Fibroblast of the aortic adventitia (primary cell): ENCODE measurements at regions not wholly inside any gene's neighbourhood (a gene's known extent, or its start where the extent isn't known, plus 50 kb on each side); places are given as distances from the start of the nearest gene placed in this dataset.

Source experiments
- DNase-seq: peaks from one replicate; pipeline ENCODE4 v3.0.0-alpha.2; 2010; ENCODE audit warnings: low read depth
- H3K4me3 ChIP-seq: 2 replicates; pipeline ENCODE4 v1.5.1; 2011; ENCODE audit warnings: low read depth, mild to moderate bottlenecking, control low read depth, low read length, moderate library complexity
- CTCF ChIP-seq: IDR thresholded peaks from 2 replicates; pipeline ENCODE4 v1.5.1; 2011; ENCODE audit warnings: mild to moderate bottlenecking, low read length, control low read depth, inconsistent platforms; ENCODE audit not compliant: insufficient read depth

GRCh38 chr7:116390363-116390762 lies 109.2 kb upstream of the CAV2 start:
- no peak for TF ChIP-seq CTCF
- no peak overlapping the region for H3K4me3 ChIP-seq
- DNase-seq = no peak

- TF ChIP-seq CTCF = no peak
- DNase-seq = no peak
Observed at GRCh38 chr7:116392806-116393205, 106.7 kb upstream of the CAV2 start.

GRCh38 chr7:116393654-116394053 lies 105.9 kb upstream of the CAV2 start:
- no peak for TF ChIP-seq CTCF
- DNase-seq = no peak
- H3K4me3 ChIP-seq = no peak overlapping the region

More at GRCh38 chr7:116392806-116393205, 106.7 kb upstream of the CAV2 start:
- no peak overlapping the region for H3K4me3 ChIP-seq

- DNase-seq = no peak
- TF ChIP-seq CTCF = no peak
- no peak overlapping the region for H3K4me3 ChIP-seq
Observed at GRCh38 chr7:116394106-116394505, 105.4 kb upstream of the CAV2 start.

GRCh38 chr7:116395141-116395791 lies 104.3 kb upstream of the CAV2 start:
- DNase-seq = peak; percentile 87

GRCh38 chr7:116398672-116399071 lies 100.9 kb upstream of the CAV2 start:
- no peak for DNase-seq
- H3K4me3 ChIP-seq = no peak overlapping the region
- TF ChIP-seq CTCF = no peak

More at GRCh38 chr7:116395141-116395791, 104.3 kb upstream of the CAV2 start:
- TF ChIP-seq CTCF = no peak
- no peak overlapping the region for H3K4me3 ChIP-seq

GRCh38 chr7:116399819-116400218 lies 99.7 kb upstream of the CAV2 start:
- no peak overlapping the region for H3K4me3 ChIP-seq
- DNase-seq = peak; percentile 60
- no peak for TF ChIP-seq CTCF
